Loucy (cell line): ENCODE measurements at regions not wholly inside any gene's neighbourhood (a gene's known extent, or its start where the extent isn't known, plus 50 kb on each side); places are given as distances from the start of the nearest gene placed in this dataset.

Source experiments
- H2AFZ ChIP-seq: fragments of 200-600 bp; sonication (generic); 2 replicates; pipeline ENCODE4 v1.6.0; 2016; ENCODE audit warnings: antibody characterized with exemption, mild to moderate bottlenecking, low read length, moderate library complexity
- H3F3A ChIP-seq: fragments of 200-600 bp; 2 replicates; pipeline ENCODE4 v1.6.0; 2016; ENCODE audit warnings: antibody characterized with exemption, low read depth, mild to moderate bottlenecking
- H3K27me3 ChIP-seq: fragments of 200-600 bp; sonication (generic); 2 replicates; pipeline ENCODE4 v1.6.1; 2014; ENCODE audit warnings: low read length, mild to moderate bottlenecking; ENCODE audit not compliant: insufficient read depth, poor library complexity, severe bottlenecking
- H3K36me3 ChIP-seq: fragments of 200-600 bp; sonication (generic); 2 replicates; pipeline ENCODE4 v1.6.1; 2016; ENCODE audit warnings: low read length; ENCODE audit not compliant: insufficient read depth
- H3K4me1 ChIP-seq: fragments of 200-600 bp; sonication (generic); 2 replicates; pipeline ENCODE4 v1.5.1; 2014; ENCODE audit warnings: low read length, mild to moderate bottlenecking; ENCODE audit not compliant: insufficient read depth, poor library complexity, severe bottlenecking
- H3K4me2 ChIP-seq: fragments of 200-600 bp; sonication (generic); 2 replicates; pipeline ENCODE4 v1.6.0; 2014; ENCODE audit warnings: antibody characterized with exemption, low read length, low read depth, mild to moderate bottlenecking; ENCODE audit not compliant: poor library complexity, severe bottlenecking
- H3K4me3 ChIP-seq: fragments of 200-600 bp; sonication (generic); 2 replicates; pipeline ENCODE4 v1.5.1; 2014; ENCODE audit warnings: low read length, mild to moderate bottlenecking, mixed read lengths; ENCODE audit not compliant: poor library complexity, severe bottlenecking
- H3K79me2 ChIP-seq: fragments of 200-600 bp; sonication (generic); 2 replicates; pipeline ENCODE4 v1.6.1; 2014; ENCODE audit warnings: low read length; ENCODE audit not compliant: insufficient read depth
- H3K9ac ChIP-seq: fragments of 200-600 bp; sonication (generic); 2 replicates; pipeline ENCODE4 v1.6.0; 2014; ENCODE audit warnings: mild to moderate bottlenecking, low read depth, low read length, moderate library complexity; ENCODE audit not compliant: poor library complexity, severe bottlenecking
- H3K9me2 ChIP-seq: fragments of 200-600 bp; sonication (generic); replicated peaks from 2 replicates; pipeline ENCODE4 v1.6.1; 2016; ENCODE audit warnings: low read depth, low read length, mixed read lengths
- H3K9me3 ChIP-seq: fragments of 200-600 bp; sonication (generic); 2 replicates; pipeline ENCODE4 v1.6.1; 2014; ENCODE audit warnings: mild to moderate bottlenecking, antibody characterized with exemption, low read length, low read depth; ENCODE audit not compliant: insufficient read depth
- H4K20me1 ChIP-seq: fragments of 200-600 bp; sonication (generic); 2 replicates; pipeline ENCODE4 v1.6.0; 2014; ENCODE audit warnings: antibody characterized with exemption, low read length, mild to moderate bottlenecking; ENCODE audit not compliant: insufficient read depth, poor library complexity, severe bottlenecking
- CTCF ChIP-seq: fragments of 200-600 bp; sonication (generic); conservative IDR thresholded peaks from 2 replicates; pipeline ENCODE4 v1.5.1; 2014; ENCODE audit warnings: mild to moderate bottlenecking, antibody characterized with exemption, low read length
- EZH2phosphoT487 ChIP-seq: fragments of 200-600 bp; IDR thresholded peaks from 2 replicates; pipeline ENCODE4 v1.6.1; 2018; ENCODE audit warnings: antibody characterized with exemption, mild to moderate bottlenecking, moderate library complexity, borderline replicate concordance

- TF ChIP-seq CTCF = no peak
- no peak for TF ChIP-seq EZH2phosphoT487
- Histone ChIP-seq H3F3A (no peaks in the 10 kb centered on the region), H3K9me3 (no peaks in the 10 kb centered on the region), H3K4me2 (no peak overlapping the region), H3K9me2 (no peaks in the 10 kb centered on the region), H2AFZ (no peak overlapping the region), H3K4me3 (no peak overlapping the region), H3K79me2 (no peaks in the 10 kb centered on the region), H3K27me3 (no peaks in the 10 kb centered on the region), H3K36me3 (no peaks in the 10 kb centered on the region), H3K4me1 (no peaks in the 10 kb centered on the region), H4K20me1 (no peaks in the 10 kb centered on the region), H3K9ac (no peak overlapping the region)
These were observed 243.2 kb upstream of the EDA2R start for GRCh38 chrX:66882101-66882500.

- H3K9me2 ChIP-seq = no peaks in the 10 kb centered on the region
- no peak overlapping the region for H3K4me3 ChIP-seq
- H3K36me3 ChIP-seq = no peaks in the 10 kb centered on the region
- H3K79me2 ChIP-seq = no peaks in the 10 kb centered on the region
- H3K9me3 ChIP-seq = no peaks in the 10 kb centered on the region
- no peaks in the 10 kb centered on the region for H4K20me1 ChIP-seq
- no peak overlapping the region for H3K9ac ChIP-seq
- H3K4me2 ChIP-seq = no peak overlapping the region
- no peaks in the 10 kb centered on the region for H3K4me1 ChIP-seq
- no peaks in the 10 kb centered on the region for H3K27me3 ChIP-seq
- H2AFZ ChIP-seq = no peak overlapping the region
- no peaks in the 10 kb centered on the region for H3F3A ChIP-seq
- TF ChIP-seq EZH2phosphoT487 = no peak
- no peak for TF ChIP-seq CTCF
These were observed 237.9 kb upstream of the EDA2R start for GRCh38 chrX:66876776-66877175.

GRCh38 chrX:66872771-66873170 lies 233.9 kb upstream of the EDA2R start:
- H3K9ac ChIP-seq = no peak overlapping the region
- H2AFZ ChIP-seq = no peak overlapping the region
- TF ChIP-seq CTCF (no peak), EZH2phosphoT487 (no peak)
- H3K4me2 ChIP-seq = no peak overlapping the region
- H3F3A ChIP-seq = no peaks in the 10 kb centered on the region
- no peaks in the 10 kb centered on the region for H3K4me1 ChIP-seq
- no peaks in the 10 kb centered on the region for H3K27me3 ChIP-seq
- no peaks in the 10 kb centered on the region for H3K9me2 ChIP-seq
- no peaks in the 10 kb centered on the region for H3K9me3 ChIP-seq
- H3K79me2 ChIP-seq = no peaks in the 10 kb centered on the region
- H4K20me1 ChIP-seq = no peaks in the 10 kb centered on the region
- no peak overlapping the region for H3K4me3 ChIP-seq
- H3K36me3 ChIP-seq = no peaks in the 10 kb centered on the region
